ENCODE measurements at regions not wholly inside any gene's neighbourhood (a gene's known extent, or its start where the extent isn't known, plus 50 kb on each side); places are given as distances from the start of the nearest gene placed in this dataset.
A peak's percentile ranks its signal among the peaks of the same experiment; 100 is the strongest.
"Not testable (repeated sequence)": the region's sequence is repeated elsewhere in the genome, so short reads cannot be mapped to it uniquely, and the experiment has no call there.

DNA sequence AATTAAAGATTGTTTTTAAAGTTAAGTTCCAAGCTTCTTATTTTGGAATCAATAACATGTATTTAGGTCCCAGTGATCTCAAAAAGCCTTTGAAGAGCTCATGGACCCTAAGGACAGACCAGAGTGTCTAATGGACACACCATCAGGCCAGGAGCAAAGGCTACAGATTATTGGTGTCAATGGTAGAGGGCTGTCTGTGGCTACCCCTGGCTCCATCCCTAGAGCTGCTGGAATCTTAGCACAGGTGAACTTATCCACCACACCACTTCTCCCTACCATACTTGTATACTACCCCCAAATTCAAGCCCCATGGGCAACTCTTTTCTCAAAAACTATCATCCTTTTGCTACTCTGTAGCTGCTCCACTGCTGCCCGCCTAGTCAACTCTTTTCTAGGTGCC is 79.4 kb upstream of the BEND6 start:
- Mint-ChIP-seq H3K4me1 (ENCODE audit: low read depth) (no peaks in the 10 kb centered on the region), H3K27me3 (ENCODE audit: low read depth) (peaks cover 6% of the 10 kb centered on the region), H3K9me3 (no peaks in the 10 kb centered on the region), H3K36me3 (ENCODE audit: insufficient read depth) (no peaks in the 10 kb centered on the region), H3K4me3 (no peak overlapping the region)
- ATAC-seq: no peak
- no peak for DNase-seq

DNA sequence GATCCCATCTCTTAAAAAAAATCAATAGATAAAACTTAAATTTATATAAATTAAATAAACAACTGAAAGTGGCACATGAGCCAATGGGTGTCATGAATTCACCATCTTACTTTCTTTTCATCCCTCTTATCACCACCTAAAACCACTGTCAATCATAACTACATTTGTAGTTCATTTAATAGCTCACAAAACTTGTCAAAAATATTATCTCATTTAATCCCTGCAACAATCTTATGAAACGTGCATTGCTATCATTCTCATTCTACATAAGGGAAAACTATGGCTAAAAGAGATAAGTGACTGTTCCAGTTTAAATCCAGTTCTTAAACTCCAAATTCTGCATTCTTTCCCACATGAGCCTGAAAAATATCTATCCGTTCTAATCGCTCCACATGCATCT is 80.6 kb upstream of the BEND6 start:
- DNase-seq (no peak), ATAC-seq (no peak)
- H3K4me3 Mint-ChIP-seq: no peak overlapping the region
- H3K36me3 Mint-ChIP-seq (ENCODE audit: insufficient read depth): no peaks in the 10 kb centered on the region
- H3K4me1 Mint-ChIP-seq (ENCODE audit: low read depth): no peaks in the 10 kb centered on the region
- H3K27me3 Mint-ChIP-seq (ENCODE audit: low read depth): peaks cover 7% of the 10 kb centered on the region
- H3K9me3 Mint-ChIP-seq: no peaks in the 10 kb centered on the region

DNA sequence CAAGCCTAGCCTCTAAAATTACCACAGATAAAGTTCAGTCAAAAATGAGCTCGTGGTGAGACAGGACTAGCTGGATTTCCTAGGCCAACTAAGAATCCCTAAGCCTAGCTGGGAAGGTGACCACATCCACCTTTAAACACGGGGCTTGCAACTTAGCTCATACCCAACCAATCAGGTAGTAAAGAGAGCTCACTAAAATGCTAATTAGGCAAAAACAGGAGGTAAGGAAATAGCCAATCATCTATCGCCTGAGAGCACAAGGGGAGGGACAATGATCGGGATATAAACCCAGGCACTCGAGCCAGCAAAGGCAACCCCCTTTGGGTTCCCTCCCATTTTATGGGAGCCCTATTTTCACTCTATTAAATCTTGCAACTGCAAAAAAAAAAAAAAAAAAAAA is 84.9 kb upstream of the BEND6 start:
- H3K27me3 Mint-ChIP-seq (ENCODE audit: low read depth); H3K9me3 Mint-ChIP-seq; H3K36me3 Mint-ChIP-seq (ENCODE audit: insufficient read depth); H3K4me3 Mint-ChIP-seq; DNase-seq; H3K4me1 Mint-ChIP-seq (ENCODE audit: low read depth); ATAC-seq: not testable (repeated sequence)

DNA sequence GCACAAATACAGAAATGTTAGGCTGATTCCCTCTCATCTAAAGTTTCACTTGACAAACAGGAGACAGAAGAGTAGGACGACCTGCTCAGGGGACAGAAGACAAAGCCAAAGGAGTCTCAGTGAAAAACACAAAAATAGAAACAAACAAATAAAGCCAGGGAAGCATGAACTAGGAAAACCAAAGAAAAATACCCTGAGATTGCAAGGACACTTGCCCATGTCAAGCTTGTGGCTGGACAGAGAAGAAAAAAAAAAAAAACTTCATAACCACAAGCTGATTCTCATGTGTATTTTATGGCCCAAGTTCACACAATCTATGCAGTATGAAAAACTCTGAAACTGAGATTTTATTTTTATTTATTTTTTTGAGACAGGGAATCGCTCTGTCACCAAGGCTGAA is 85.6 kb upstream of the BEND6 start:
- Mint-ChIP-seq H3K4me1 (ENCODE audit: low read depth) (no peaks in the 10 kb centered on the region), H3K36me3 (ENCODE audit: insufficient read depth) (no peaks in the 10 kb centered on the region), H3K27me3 (ENCODE audit: low read depth) (peaks cover 7% of the 10 kb centered on the region), H3K9me3 (no peaks in the 10 kb centered on the region), H3K4me3 (no peak overlapping the region)
- no peak for ATAC-seq
- DNase-seq: no peak

DNA sequence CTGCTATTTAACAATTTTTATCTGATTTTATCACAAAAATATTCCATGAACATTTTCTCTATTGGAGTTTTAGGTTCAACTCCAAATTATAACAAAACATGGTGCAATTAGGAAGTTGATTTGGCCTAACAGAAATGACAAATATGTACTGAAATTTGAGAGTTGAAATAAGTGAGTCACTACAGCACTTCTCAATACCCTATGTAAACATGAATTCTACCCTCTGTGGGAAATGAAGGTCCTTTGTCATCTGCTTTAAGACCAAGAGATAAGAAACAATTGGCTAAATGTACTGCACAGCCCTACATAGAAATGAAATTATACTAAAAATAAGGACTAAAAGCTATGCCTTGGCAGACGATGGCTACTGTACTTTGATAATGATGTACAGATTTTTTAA is 86.2 kb upstream of the BEND6 start:
- DNase-seq: no peak
- no peak overlapping the region for H3K4me3 Mint-ChIP-seq
- no peaks in the 10 kb centered on the region for H3K9me3 Mint-ChIP-seq
- no peak for ATAC-seq
- no peaks in the 10 kb centered on the region for H3K4me1 Mint-ChIP-seq (ENCODE audit: low read depth)
- peaks cover 7% of the 10 kb centered on the region for H3K27me3 Mint-ChIP-seq (ENCODE audit: low read depth)
- no peaks in the 10 kb centered on the region for H3K36me3 Mint-ChIP-seq (ENCODE audit: insufficient read depth)

DNA sequence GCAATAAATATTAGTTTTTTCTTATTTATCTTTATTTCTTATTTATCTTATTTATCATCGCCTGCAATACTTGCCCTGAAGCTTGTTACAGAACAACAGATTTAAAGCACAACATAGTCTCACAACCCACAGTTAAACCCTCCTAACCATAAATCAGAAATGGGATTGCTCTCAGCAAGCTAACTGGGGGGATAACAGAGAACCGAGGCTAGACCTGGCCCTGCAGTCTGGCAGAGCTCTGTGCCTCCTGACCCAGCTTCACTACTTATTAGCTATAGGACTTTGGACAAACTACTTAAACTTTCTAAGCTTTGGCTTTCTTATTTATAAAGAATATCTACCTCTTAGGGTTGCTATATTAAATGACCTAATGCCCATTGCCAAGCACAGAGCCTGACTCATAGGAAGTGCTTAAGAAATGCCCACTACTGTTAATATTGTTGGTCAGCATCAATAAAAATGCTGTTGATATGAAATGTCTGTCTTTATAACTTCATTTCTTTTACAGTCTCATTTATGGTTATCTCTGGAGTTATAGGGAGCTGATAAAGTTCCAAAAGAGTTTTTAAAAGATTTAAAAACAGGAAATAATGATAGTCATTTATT is 87.9 kb upstream of the BEND6 start:
- Mint-ChIP-seq H3K4me3 (no peak overlapping the region), H3K4me1 (ENCODE audit: low read depth) (no peaks in the 10 kb centered on the region), H3K36me3 (ENCODE audit: insufficient read depth) (no peaks in the 10 kb centered on the region), H3K27me3 (ENCODE audit: low read depth) (peaks cover 7% of the 10 kb centered on the region), H3K9me3 (no peaks in the 10 kb centered on the region)
- ATAC-seq (no peak), DNase-seq (no peak)

DNA sequence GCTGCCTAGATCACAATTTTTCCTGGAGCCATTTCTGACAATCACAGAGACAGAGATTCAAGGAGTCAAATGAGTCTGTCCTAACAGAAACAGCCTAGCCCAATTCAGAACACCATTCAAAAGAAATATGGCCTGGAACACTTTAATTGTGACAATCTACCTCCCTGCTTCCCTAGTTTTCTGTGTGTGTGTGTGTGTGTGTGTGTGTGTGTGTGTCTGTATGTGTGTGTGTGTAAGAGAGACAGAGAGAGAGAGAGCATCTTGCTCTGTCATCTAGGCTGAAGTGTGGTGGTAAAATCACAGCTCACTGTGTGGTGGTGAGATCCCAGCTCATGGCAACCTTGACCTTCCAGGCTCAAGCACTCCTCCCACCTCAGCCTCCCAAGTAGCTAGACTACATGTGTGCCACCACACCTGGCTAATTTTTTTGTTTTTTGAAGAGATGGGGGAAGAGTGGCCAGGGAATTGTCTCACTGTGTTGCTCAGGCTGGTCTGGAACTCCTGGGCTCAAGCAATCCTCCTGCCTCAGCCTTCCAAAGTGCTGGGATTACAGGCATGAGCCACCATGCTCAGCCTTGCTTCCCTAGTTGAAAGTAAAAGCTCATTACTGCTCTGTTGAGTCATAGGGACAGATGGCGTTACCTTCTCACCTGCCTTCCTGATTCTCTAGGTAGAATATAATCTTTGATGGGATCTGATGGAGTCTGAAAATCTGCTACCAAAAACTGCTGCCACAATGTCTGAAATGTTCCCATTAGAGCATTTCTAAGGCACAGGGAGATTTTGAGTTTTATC is 89.6 kb upstream of the BEND6 start:
- ATAC-seq: no peak
- DNase-seq: no peak

DNA sequence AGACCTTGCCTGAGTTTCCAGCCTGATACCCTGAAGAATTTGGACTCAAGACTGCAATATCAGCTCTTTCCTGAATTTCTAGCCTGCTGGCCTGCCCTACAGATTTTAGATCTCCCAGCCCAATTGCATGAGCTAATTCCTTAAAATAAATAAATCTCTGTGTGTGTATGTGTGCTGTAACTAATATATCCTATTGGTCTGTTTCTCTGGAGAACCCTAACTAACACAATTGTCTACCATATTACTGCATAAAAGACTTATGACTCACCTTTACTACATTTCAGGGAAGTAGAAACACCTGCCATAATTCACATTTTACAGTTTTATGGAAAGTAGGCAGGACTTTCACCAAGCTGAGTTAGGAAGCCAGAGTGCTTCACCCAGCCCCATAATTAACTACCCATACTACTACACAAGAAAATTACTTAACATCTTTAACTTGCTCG is 90.7 kb upstream of the BEND6 start:
- H3K9me3 Mint-ChIP-seq: no peaks in the 10 kb centered on the region
- peaks cover 7% of the 10 kb centered on the region for H3K27me3 Mint-ChIP-seq (ENCODE audit: low read depth)
- DNase-seq (no peak), ATAC-seq (no peak)
- no peak overlapping the region for H3K4me3 Mint-ChIP-seq
- H3K36me3 Mint-ChIP-seq (ENCODE audit: insufficient read depth): no peaks in the 10 kb centered on the region
- H3K4me1 Mint-ChIP-seq (ENCODE audit: low read depth): no peaks in the 10 kb centered on the region

More for the DNA sequence above, 89.6 kb upstream of the BEND6 start:
- H3K9me3 Mint-ChIP-seq: no peaks in the 10 kb centered on the region
- H3K27me3 Mint-ChIP-seq (ENCODE audit: low read depth): peaks cover 9% of the 10 kb centered on the region
- no peaks in the 10 kb centered on the region for H3K4me1 Mint-ChIP-seq (ENCODE audit: low read depth)
- no peak overlapping the region for H3K4me3 Mint-ChIP-seq
- no peaks in the 10 kb centered on the region for H3K36me3 Mint-ChIP-seq (ENCODE audit: insufficient read depth)

DNA sequence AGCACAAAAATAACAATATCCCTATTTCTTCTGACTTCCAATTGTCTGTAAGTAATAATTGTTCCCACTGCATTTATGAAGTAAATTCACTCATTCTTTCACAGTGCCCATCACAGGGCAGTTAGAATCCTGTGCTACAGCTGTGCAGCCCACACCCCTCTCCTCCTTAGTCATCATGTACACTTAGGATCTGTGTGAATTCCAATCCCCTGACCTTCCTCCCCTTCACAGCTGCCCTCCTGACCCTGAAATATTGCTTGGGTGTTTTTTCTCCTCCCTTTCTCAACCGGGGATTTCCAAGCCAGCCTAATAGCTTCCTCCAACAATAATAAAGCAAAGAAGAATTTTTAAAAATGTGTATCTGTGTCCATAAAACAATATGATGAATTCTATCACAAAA is 91.5 kb upstream of the BEND6 start:
- ATAC-seq: no peak
- no peak overlapping the region for H3K4me3 Mint-ChIP-seq
- peaks cover 5% of the 10 kb centered on the region for H3K27me3 Mint-ChIP-seq (ENCODE audit: low read depth)
- H3K9me3 Mint-ChIP-seq: no peaks in the 10 kb centered on the region
- no peaks in the 10 kb centered on the region for H3K36me3 Mint-ChIP-seq (ENCODE audit: insufficient read depth)
- H3K4me1 Mint-ChIP-seq (ENCODE audit: low read depth): no peaks in the 10 kb centered on the region
- DNase-seq: no peak

DNA sequence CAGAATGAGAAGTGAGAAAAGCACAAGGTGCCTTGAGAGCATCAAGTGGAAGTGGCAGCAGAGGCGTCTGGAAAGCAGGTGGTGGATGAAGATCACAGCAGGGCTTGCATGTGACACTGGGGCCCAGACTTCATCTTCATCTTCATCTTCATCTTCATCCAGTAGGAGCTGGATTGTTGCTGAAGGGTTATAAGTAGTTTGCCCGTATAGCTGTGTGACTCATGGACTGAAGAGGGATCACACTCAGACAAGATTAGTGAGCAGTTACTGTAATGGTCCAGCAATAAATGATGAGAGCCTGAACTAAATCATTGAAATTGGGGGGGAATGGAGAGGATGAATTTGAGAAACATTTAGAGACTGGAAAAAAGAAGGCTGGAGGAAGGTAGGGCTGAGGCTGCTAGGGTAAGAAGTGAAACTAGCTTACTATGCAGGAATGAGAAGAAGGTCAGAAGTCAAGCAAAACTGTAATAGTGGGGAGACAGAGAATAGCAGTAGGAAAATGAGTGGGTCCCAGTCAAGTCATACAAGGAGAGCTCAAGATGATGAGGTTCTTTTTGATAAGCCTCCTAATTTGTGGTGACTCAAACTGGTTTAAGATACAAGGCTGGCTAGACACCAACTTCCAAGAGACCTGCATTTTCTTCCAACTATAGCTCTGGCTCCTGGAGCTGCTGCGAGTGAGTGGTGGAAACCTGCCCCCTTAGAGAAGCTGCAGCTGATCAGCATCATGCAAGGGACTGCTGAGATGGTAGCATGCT is 92.3 kb upstream of the BEND6 start:
- Mint-ChIP-seq H3K4me1 (ENCODE audit: low read depth) (no peaks in the 10 kb centered on the region), H3K27me3 (ENCODE audit: low read depth) (peaks cover 5% of the 10 kb centered on the region), H3K9me3 (no peaks in the 10 kb centered on the region), H3K4me3 (no peak overlapping the region), H3K36me3 (ENCODE audit: insufficient read depth) (no peaks in the 10 kb centered on the region)
- no peak for DNase-seq
- ATAC-seq: peak in 1 of 2 donors; percentile 14

DNA sequence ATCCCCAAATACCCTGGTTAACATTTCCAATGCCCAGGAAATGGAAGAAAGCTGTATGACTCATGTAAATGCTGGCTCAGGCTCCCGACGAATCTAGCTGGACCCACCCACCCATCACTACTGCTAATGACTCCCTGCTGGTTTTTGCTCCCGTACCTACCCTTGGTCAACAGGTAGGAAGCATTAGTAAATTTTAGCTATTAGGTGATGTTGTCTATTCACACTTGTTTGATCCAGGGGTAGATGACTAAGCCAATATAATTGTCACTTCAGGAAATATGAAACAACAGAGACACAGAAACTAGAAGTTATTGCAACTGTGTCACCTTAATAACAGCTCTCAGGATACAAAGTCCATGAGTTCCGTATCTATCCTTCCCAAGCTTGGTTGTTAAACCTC is 94.4 kb upstream of the BEND6 start:
- Mint-ChIP-seq H3K4me1 (ENCODE audit: low read depth) (no peaks in the 10 kb centered on the region), H3K9me3 (no peaks in the 10 kb centered on the region), H3K36me3 (ENCODE audit: insufficient read depth) (no peaks in the 10 kb centered on the region), H3K27me3 (ENCODE audit: low read depth) (peaks cover 8% of the 10 kb centered on the region), H3K4me3 (no peak overlapping the region)
- ATAC-seq (no peak), DNase-seq (no peak)

DNA sequence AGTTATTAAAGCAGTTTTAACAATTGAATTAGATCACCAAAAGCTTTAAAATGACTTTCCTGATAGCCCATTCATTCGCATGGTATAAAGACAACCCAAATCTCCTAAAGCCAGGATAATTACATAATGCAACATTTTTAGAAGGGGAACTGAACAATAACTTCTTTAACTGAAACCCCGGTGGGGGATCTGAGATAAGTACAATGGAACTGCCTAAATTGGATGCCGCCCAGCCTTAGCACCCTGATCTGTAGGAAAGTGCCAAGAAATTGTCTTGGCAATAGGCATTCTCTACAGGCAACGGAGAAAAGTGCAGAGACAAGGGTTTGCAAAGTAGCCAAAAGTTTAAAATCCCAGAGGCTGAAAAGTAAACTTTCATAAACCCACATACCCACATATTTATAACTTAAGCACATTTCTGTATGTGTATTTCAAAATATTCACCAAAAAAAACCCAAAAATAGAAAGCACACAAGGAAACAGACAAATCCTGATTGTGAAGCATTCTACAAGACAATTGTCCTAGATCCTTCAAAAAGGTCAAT is 98.8 kb upstream of the BEND6 start:
- Mint-ChIP-seq H3K9me3 (no peaks in the 10 kb centered on the region), H3K36me3 (ENCODE audit: insufficient read depth) (no peaks in the 10 kb centered on the region), H3K4me3 (no peak overlapping the region), H3K4me1 (ENCODE audit: low read depth) (peaks cover 10% of the 10 kb centered on the region), H3K27me3 (ENCODE audit: low read depth) (peaks cover 21% of the 10 kb centered on the region)
- DNase-seq: no peak
- ATAC-seq: no peak

DNA sequence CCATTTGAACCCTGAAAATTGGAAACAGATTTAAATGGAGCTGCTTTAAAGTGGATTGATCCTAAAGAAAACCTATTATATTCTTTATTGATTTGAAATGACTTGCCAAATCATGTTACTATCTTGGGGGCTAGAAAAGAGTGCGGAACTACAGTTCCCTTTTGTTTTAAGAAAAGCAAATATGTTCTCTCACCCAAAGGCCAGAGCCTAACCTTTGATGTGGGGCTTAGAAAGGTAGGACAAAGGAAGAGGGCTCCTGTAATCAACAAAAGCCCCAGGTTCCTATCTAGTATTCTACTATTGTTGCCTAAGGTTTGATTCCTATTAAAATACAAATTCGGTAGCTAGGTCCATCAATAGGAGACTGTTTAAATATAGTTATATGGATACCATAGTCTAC is 100.8 kb upstream of the BEND6 start:
- ATAC-seq (no peak), DNase-seq (no peak)
- Mint-ChIP-seq H3K36me3 (ENCODE audit: insufficient read depth) (no peaks in the 10 kb centered on the region), H3K27me3 (ENCODE audit: low read depth) (peaks cover 39% of the 10 kb centered on the region), H3K4me1 (ENCODE audit: low read depth) (peaks cover 15% of the 10 kb centered on the region), H3K9me3 (no peaks in the 10 kb centered on the region), H3K4me3 (no peak overlapping the region)

DNA sequence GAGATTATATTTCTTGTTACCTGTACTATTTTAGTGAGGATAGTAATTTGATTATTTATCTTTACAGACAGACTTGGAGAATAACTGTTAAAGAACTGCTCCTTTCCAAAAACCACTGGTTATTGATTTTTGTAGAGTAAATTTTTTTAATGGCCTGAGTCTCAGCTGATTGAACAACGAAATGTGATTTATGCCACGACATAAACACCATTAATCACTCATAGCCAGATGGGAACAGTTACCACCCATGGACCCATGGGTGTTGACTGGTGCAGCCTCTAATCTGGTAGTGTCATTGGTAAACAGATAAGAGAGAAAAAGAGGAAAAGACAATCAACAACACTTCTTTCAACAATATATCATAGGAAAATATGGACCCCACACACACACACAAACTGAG is 101.4 kb upstream of the BEND6 start:
- no peaks in the 10 kb centered on the region for H3K9me3 Mint-ChIP-seq
- H3K36me3 Mint-ChIP-seq (ENCODE audit: insufficient read depth): no peaks in the 10 kb centered on the region
- H3K4me3 Mint-ChIP-seq: no peak overlapping the region
- ATAC-seq (no peak), DNase-seq (no peak)
- H3K27me3 Mint-ChIP-seq (ENCODE audit: low read depth): peaks cover 39% of the 10 kb centered on the region
- peaks cover 15% of the 10 kb centered on the region for H3K4me1 Mint-ChIP-seq (ENCODE audit: low read depth)
